ENCODE measurements at regions not wholly inside any gene's neighbourhood (a gene's known extent, or its start where the extent isn't known, plus 50 kb on each side); places are given as distances from the start of the nearest gene placed in this dataset.

DNA sequence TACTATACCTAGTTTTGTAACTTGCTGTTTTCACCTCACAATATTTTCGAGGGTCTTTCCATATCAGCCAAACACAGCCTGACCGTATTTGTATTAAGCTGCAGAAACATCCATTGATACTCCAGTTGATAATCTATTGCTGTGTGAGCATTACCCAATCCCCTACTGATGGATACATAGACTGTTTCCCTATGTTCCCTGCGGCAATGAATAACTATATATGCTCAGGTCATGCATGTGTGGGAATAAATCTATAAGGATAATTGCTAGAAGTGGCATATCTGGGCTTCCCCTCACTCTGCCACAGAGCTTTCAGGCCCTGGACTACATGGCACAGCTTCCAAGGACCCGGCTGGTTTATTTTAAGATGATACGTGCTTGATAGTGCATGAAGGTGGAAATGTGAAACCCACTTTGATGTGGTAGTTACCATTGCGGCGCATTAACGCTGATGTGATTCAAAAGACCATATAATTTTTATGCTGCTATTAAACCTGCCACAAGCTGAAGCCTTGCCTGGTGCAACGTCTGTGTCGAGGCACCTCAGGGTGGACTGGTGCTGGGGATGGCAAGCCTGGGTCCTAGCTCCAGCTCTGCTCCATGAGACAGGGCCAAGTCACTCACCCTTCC, 81.4 kb upstream of the KCNK12 start:
- TF ChIP-seq, protein P1, sequence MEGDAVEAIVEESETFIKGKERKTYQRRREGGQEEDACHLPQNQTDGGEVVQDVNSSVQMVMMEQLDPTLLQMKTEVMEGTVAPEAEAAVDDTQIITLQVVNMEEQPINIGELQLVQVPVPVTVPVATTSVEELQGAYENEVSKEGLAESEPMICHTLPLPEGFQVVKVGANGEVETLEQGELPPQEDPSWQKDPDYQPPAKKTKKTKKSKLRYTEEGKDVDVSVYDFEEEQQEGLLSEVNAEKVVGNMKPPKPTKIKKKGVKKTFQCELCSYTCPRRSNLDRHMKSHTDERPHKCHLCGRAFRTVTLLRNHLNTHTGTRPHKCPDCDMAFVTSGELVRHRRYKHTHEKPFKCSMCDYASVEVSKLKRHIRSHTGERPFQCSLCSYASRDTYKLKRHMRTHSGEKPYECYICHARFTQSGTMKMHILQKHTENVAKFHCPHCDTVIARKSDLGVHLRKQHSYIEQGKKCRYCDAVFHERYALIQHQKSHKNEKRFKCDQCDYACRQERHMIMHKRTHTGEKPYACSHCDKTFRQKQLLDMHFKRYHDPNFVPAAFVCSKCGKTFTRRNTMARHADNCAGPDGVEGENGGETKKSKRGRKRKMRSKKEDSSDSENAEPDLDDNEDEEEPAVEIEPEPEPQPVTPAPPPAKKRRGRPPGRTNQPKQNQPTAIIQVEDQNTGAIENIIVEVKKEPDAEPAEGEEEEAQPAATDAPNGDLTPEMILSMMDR (IDR thresholded peaks at IDR 0.05), result no peak
- no peak for TF ChIP-seq EZH2phosphoT487 (IDR thresholded peaks at IDR 0.05)

Data from neural progenitor cell (in vitro differentiated cells).